HG03159 (cell line): ENCODE measurements at regions not wholly inside any gene's neighbourhood (a gene's known extent, or its start where the extent isn't known, plus 50 kb on each side); places are given as distances from the start of the nearest gene placed in this dataset.
"Not testable (repeated sequence)": the region's sequence is repeated elsewhere in the genome, so short reads cannot be mapped to it uniquely, and the experiment has no call there.

Source experiments
- ATAC-seq: cut with Tn5 transposase; IDR thresholded peaks from one replicate; pipeline ENCODE4 v1.9.1; 2021; ENCODE audit warnings: mild to moderate bottlenecking, moderate library complexity; ENCODE audit not compliant: unreplicated experiment

DNA sequence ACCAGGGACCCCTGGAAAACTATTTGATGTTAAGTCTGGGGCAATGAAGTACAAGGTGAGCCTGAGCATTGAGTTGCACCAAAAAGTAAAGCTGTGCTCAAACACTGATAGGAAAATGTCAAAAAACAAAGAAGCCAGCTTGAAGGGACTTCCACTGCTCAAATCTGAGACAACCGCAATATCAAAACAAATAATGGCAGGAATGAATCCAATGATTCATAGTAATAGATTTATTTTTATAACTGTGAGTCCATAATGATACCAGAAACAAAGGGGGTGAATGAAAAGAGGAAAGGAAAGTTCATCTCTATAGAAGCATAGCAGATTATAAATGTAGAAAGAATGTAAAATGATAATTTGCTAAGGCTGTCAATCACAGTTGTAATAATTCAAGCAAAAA, 237.3 kb upstream of the ZBTB20 start:
- ATAC-seq: no peak

DNA sequence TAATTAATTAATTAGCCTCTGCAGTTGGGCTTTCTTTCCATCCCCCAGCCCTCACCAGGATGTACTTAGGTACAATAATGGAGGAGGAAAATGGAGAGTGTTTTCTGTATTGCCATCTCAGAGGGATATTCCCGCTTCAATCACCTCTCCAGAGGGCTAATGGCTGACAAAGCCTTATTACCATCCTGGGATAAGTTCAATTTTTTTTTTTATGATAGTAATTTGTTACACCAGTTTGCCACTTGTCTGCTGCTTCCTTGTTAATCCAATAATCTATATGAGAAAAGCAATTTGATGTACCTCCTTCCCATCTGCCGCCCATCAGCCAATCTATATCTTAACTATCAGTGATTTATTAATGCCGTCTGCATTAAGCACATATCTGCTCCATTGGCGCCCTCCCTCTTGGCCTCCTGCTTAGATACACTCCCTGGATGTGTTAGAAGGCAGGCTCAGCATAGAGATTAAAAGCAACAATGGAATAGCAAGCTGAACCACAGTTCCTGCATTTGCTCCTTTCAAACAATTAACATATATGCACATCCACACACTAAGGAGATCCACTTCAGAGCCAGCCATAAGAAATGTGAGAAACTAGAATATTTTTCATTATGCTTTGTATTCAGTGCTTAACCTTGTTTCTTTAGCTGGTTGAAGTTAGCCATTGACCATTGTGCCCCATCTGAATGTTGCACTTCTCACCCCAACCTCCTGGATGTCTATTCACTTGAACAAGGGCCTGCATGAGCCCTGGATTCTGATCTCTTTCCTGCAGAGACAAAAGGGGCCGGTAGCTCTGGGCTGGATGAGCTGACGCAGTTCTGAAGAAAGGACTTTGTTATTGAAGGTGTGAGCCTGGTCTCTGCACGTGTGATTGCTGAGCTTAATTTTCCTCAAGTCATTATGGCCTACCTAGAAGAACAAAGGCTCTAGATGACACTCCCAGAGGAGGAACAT, 237.3 kb upstream of the GAP43 start:
- no peak for ATAC-seq

GRCh38 chr3:115388166-115388565, 235.1 kb upstream of the GAP43 start:
- ATAC-seq: no peak

DNA sequence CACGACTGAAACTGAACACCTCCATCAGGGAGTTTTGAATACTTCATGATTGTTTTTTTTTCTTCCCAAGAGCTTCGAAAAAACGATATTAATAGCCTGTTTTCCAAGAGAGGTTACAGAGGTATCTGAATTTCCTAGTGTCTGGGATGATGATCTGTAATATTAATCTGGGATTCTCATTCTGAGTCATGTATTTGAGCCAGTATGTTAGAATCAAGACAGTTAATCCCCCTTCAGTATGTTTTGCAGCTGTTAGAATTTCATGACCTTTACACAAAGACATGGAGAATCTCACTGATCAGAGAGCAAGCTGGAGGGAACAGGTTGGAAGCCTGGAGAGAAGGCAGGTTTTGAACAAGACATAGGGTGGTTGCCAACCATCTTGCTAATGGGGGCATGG, 234.5 kb upstream of the GAP43 start:
- ATAC-seq: no peak

DNA sequence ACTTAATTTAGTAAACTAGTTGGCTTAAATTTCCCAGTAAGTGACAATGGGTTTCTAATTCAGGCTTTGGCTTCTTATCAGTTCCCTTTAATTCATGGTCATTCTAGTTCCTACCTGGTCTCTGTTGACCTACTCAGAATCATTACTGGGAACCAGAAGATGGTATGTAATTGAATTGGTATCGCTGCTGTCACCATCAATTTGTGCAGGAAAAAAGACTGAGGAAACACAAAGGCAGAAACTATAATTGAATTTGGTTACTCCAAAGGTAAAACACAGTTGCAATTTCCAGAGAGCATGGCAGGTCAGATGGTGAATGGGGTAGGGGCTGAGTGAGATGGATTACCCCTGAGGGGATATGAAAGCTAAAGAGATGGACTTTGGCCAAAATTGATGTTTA, 226.5 kb upstream of the GAP43 start:
- ATAC-seq: no peak

GRCh38 chr3:115397433-115397832, 225.9 kb upstream of the GAP43 start:
- no peak for ATAC-seq

DNA sequence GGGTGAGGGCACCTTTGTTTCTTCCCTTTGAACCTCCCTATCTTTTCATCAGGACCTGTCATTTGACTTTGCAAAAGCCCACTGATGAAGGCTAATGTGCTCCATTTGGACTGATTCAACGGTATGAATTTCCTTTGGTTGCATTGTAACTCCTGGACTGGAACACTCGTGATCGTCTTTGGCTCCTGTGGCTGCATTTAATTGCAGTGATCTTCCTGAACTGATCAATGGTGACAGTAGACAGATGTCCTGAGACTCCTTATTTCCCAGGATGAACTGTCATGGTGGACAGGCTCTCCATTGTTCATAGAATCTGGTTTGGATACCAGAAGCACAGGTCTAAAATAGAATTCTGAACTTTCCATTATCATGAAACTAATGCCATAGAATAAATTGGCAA, 224.8 kb upstream of the GAP43 start:
- no peak for ATAC-seq

GRCh38 chr3:115399750-115400149, 223.6 kb upstream of the GAP43 start:
- no peak for ATAC-seq

DNA sequence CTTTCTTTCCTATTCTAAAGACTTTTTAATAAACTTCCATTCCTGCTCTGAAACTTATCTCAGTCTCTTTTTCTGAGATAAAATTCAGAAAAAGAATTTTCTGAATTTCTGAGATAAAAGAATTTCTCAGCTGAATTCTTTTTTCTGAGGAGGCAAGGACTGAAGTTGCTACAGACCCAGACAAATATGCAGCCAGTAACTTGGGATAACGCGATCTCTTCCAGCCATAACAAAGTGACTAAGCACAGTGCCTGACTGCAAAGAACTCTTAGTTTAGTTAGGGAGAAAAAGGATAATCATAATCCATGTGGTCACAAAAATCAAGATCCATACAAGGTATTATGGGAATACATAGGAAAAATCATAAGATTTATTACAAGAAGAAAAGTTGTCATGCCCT, 222.0 kb upstream of the GAP43 start:
- no peak for ATAC-seq

- no peak for ATAC-seq
Measured at GRCh38 chr3:115401851-115402501, 221.3 kb upstream of the GAP43 start.

DNA sequence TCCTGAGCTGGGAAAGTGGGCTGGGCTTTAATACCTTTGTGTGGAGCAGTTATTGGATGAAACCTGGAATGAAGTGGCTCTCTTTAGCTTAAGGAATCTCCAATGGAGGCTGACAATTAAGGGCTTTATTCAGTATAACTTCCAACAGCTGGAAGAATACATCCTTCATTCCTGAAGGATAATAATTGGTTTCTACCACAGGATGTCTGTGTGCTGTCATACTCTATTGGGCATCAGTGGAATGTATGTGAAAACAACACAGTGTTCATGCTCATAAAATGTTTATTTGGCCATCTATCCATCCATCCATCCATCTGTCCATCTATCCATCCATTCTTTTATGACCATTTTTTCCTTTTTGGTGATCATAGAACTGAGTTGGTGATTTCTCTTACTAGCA, 220.7 kb upstream of the GAP43 start:
- ATAC-seq: no peak

GRCh38 chr3:115403786-115404185, 219.5 kb upstream of the GAP43 start:
- no peak for ATAC-seq

- ATAC-seq: no peak
Measured at GRCh38 chr3:115409596-115409995, 213.7 kb upstream of the GAP43 start.

DNA sequence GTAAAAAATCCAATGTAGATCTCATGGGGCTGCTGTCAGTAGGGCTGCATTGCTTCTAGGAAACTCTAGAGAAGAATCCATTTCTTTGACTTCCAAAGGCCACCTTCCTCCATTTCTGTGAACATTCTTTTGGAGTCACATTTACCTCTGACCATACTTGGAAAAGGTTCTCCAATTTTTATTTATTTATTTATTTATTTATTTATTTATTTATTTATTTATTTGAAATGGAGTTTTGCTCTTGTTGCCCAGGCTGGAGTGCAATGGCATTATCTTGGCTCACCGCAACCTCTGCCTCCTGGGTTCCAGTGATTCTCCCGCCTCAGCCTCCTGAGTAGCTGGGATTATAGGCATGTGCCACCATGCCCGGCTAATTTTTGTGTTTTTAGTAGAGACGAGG, 208.7 kb upstream of the GAP43 start:
- not testable (repeated sequence) for ATAC-seq

DNA sequence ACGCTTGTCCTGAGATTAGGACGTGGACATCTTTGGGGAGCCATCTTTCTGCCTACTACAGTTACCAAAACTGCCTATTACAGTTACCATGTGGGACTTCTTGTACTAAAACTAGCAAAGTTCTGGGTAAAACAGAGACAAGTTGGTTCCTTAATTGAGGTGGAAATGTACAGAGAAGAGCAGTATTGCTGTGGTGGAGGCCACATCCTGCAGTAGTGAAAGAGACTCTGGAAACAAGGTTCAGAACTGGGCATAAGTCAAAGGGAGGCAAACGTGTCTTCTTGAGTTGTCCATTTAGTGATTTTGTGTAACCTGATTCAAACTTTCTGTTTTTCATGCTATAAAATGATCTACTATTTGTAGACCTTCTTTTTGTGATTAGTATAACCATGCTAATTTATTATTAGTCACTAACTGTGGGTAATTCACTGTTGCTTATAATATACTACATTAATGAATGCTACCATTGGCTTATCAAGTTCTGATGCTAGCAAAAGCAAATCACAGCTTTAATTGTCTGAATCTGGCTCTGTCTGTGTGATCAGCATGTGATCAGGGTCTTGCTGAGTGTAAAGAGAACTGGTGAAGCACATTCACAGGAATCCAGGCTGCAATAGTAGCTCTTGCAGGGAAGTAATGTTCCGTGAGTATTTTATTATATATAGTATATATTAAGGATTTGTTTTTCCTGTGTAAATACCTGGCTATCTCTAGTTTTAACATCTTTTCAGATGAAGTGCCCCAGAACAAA, 207.9 kb upstream of the GAP43 start:
- no peak for ATAC-seq

GRCh38 chr3:115418583-115418982, 204.7 kb upstream of the GAP43 start:
- ATAC-seq: no peak

DNA sequence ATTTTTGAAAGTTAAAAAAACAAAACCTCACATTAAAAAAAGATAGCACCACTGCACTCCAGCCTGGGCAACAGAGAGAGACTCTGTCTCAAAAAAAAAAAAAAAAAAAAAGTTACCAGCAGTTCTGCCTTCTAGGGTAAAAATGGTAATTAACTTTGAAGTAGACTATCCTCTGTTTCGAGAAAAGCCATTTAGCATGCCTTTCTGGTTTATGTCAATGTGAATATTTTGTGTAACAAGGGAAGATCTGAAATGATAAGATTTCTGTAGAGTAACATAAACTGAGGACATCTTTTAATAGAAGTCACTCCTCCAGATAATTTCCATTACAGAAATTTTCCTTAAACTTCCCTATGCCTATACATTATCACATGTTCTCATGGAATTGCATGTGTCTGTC, 203.2 kb upstream of the GAP43 start:
- no peak for ATAC-seq

GRCh38 chr3:115423170-115423569, 200.1 kb upstream of the GAP43 start:
- ATAC-seq: no peak

GRCh38 chr3:115428841-115429240, 194.5 kb upstream of the GAP43 start:
- no peak for ATAC-seq

DNA sequence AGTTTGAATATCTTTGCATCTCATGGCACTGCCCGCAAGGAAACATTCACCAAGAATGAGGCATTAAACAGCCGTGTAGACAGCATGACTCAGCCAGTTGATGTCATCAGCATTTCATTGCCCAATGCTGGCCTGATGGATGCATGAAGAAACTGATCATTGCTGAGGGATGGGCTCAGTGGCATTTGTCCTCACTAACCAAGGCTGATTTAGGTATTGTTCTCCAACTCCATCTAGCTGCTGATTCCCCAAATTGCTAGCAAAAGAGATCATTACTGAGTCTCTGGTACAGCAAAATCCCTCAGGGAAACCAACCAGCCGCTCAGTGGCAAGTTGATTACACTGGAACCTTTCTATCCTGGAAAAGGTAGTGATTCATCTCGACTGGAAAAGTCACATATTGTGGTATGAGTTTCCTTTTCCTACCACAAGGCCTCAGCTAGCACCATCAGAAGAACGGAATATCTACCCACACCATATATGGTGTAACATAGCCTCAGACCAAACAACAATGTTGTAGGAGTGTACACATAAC, 186.5 kb upstream of the GAP43 start:
- ATAC-seq: no peak

- no peak for ATAC-seq
Measured at GRCh38 chr3:115438799-115439198, 184.5 kb upstream of the GAP43 start.
